ENCODE measurements at regions not wholly inside any gene's neighbourhood (a gene's known extent, or its start where the extent isn't known, plus 50 kb on each side); places are given as distances from the start of the nearest gene placed in this dataset.
A peak's percentile ranks its signal among the peaks of the same experiment; 100 is the strongest.

- ATAC-seq (ENCODE audit: low read depth) (no peak), DNase-seq (no peak)
- H3K4me1 Mint-ChIP-seq: peaks cover 7% of the 10 kb centered on the region
- H3K36me3 Mint-ChIP-seq: no peaks in the 10 kb centered on the region
- no peak overlapping the region for H3K4me3 Mint-ChIP-seq
- H3K27ac Mint-ChIP-seq: no peak overlapping the region
- H3K9me3 Mint-ChIP-seq: peaks cover 2% of the 10 kb centered on the region
- H3K27me3 Mint-ChIP-seq: no peaks in the 10 kb centered on the region
- POLR2A ChIA-PET: no interaction called here
Measured at GRCh38 chr10:78318305-78318704, 284.6 kb downstream of the RPS24 start.

GRCh38 chr10:78319371-78319770, 285.7 kb downstream of the RPS24 start:
- Mint-ChIP-seq H3K36me3 (no peaks in the 10 kb centered on the region), H3K27me3 (no peaks in the 10 kb centered on the region), H3K27ac (no peak overlapping the region), H3K4me3 (no peak overlapping the region), H3K4me1 (peaks cover 9% of the 10 kb centered on the region), H3K9me3 (peaks cover 2% of the 10 kb centered on the region)
- ATAC-seq (ENCODE audit: low read depth): no peak
- POLR2A ChIA-PET: no interaction called here
- DNase-seq: no peak

GRCh38 chr10:78319841-78320240, 286.2 kb downstream of the RPS24 start:
- Mint-ChIP-seq H3K36me3 (no peaks in the 10 kb centered on the region), H3K4me3 (no peak overlapping the region), H3K27me3 (peaks cover under 1% of the 10 kb centered on the region), H3K4me1 (peaks cover 9% of the 10 kb centered on the region), H3K27ac (peak overlapping the region; percentile 72), H3K9me3 (peaks cover 7% of the 10 kb centered on the region)
- no peak for ATAC-seq (ENCODE audit: low read depth)
- no peak for DNase-seq
- POLR2A ChIA-PET: no interaction called here

GRCh38 chr10:78320506-78320905, 286.8 kb downstream of the RPS24 start:
- Mint-ChIP-seq H3K27me3 (peaks cover 4% of the 10 kb centered on the region), H3K27ac (peak overlapping the region; percentile 72), H3K9me3 (peaks cover 11% of the 10 kb centered on the region), H3K4me1 (peaks cover 9% of the 10 kb centered on the region), H3K36me3 (no peaks in the 10 kb centered on the region), H3K4me3 (no peak overlapping the region)
- ATAC-seq (ENCODE audit: low read depth): peak; percentile 54
- DNase-seq: no peak
- POLR2A ChIA-PET: no interaction called here

- Mint-ChIP-seq H3K4me3 (no peak overlapping the region), H3K9me3 (peaks cover 11% of the 10 kb centered on the region)
Measured at GRCh38 chr10:78321000-78321399, 287.3 kb downstream of the RPS24 start.

GRCh38 chr10:78321500-78321899, 287.8 kb downstream of the RPS24 start:
- DNase-seq (no peak), ATAC-seq (ENCODE audit: low read depth) (no peak)
- H3K27me3 Mint-ChIP-seq: peaks cover 5% of the 10 kb centered on the region
- H3K4me3 Mint-ChIP-seq: no peak overlapping the region
- POLR2A ChIA-PET: no interaction called here
- no peak overlapping the region for H3K27ac Mint-ChIP-seq
- peaks cover 3% of the 10 kb centered on the region for H3K36me3 Mint-ChIP-seq
- peaks cover 14% of the 10 kb centered on the region for H3K9me3 Mint-ChIP-seq
- H3K4me1 Mint-ChIP-seq: peaks cover 9% of the 10 kb centered on the region

More at GRCh38 chr10:78321000-78321399, 287.3 kb downstream of the RPS24 start:
- POLR2A ChIA-PET: no interaction called here
- H3K27me3 Mint-ChIP-seq: peaks cover 4% of the 10 kb centered on the region
- H3K27ac Mint-ChIP-seq: no peak overlapping the region
- ATAC-seq (ENCODE audit: low read depth) (no peak), DNase-seq (no peak)
- H3K4me1 Mint-ChIP-seq: peaks cover 9% of the 10 kb centered on the region
- no peaks in the 10 kb centered on the region for H3K36me3 Mint-ChIP-seq

- ATAC-seq (ENCODE audit: low read depth): no peak
- H3K4me1 Mint-ChIP-seq: peaks cover 6% of the 10 kb centered on the region
- no peak overlapping the region for H3K4me3 Mint-ChIP-seq
- H3K27me3 Mint-ChIP-seq: peaks cover 18% of the 10 kb centered on the region
- no peak for DNase-seq
- H3K9me3 Mint-ChIP-seq: peaks cover 25% of the 10 kb centered on the region
- POLR2A ChIA-PET: no interaction called here
- H3K36me3 Mint-ChIP-seq: peaks cover 5% of the 10 kb centered on the region
- no peak overlapping the region for H3K27ac Mint-ChIP-seq
Measured at GRCh38 chr10:78326372-78326771, 292.7 kb downstream of the RPS24 start.

- Mint-ChIP-seq H3K9me3 (peaks cover 25% of the 10 kb centered on the region), H3K4me3 (no peak overlapping the region), H3K27me3 (peaks cover 18% of the 10 kb centered on the region), H3K27ac (no peak overlapping the region), H3K4me1 (peaks cover 5% of the 10 kb centered on the region), H3K36me3 (peaks cover 5% of the 10 kb centered on the region)
- ATAC-seq (ENCODE audit: low read depth) (no peak), DNase-seq (no peak)
- POLR2A ChIA-PET: interaction anchor here (1.0 kb wide), 1 partner anchor 9 kb away, joined by 3 read pairs; no protein-coding TSS in a partner anchor
Measured at GRCh38 chr10:78327778-78328591, 294.3 kb downstream of the RPS24 start.

GRCh38 chr10:78328592-78329404, 295.1 kb downstream of the RPS24 start:
- Mint-ChIP-seq H3K27ac (no peak overlapping the region), H3K9me3 (peaks cover 25% of the 10 kb centered on the region), H3K4me1 (no peaks in the 10 kb centered on the region), H3K4me3 (no peak overlapping the region), H3K27me3 (peaks cover 18% of the 10 kb centered on the region), H3K36me3 (peaks cover 5% of the 10 kb centered on the region)
- DNase-seq (no peak), ATAC-seq (ENCODE audit: low read depth) (no peak)
- POLR2A ChIA-PET: interaction anchor here (1.0 kb wide), 1 partner anchor 8 kb away, joined by 3 read pairs; no protein-coding TSS in a partner anchor

- H3K4me3 Mint-ChIP-seq: no peak overlapping the region
- H3K27ac Mint-ChIP-seq: no peak overlapping the region
- no peak for DNase-seq
- no peak for ATAC-seq (ENCODE audit: low read depth)
- POLR2A ChIA-PET: no interaction called here
- H3K36me3 Mint-ChIP-seq: peaks cover 5% of the 10 kb centered on the region
- H3K4me1 Mint-ChIP-seq: no peaks in the 10 kb centered on the region
- peaks cover 17% of the 10 kb centered on the region for H3K9me3 Mint-ChIP-seq
- peaks cover 14% of the 10 kb centered on the region for H3K27me3 Mint-ChIP-seq
Measured at GRCh38 chr10:78330884-78331283, 297.2 kb downstream of the RPS24 start.

- H3K27ac Mint-ChIP-seq: no peak overlapping the region
- no peak for DNase-seq
- H3K4me3 Mint-ChIP-seq: no peak overlapping the region
- ATAC-seq (ENCODE audit: low read depth): no peak
- H3K4me1 Mint-ChIP-seq: no peaks in the 10 kb centered on the region
- peaks cover 13% of the 10 kb centered on the region for H3K27me3 Mint-ChIP-seq
- peaks cover 3% of the 10 kb centered on the region for H3K36me3 Mint-ChIP-seq
- POLR2A ChIA-PET: no interaction called here
- H3K9me3 Mint-ChIP-seq: peaks cover 14% of the 10 kb centered on the region
Measured at GRCh38 chr10:78331391-78331922, 297.8 kb downstream of the RPS24 start.

- no peak for ATAC-seq (ENCODE audit: low read depth)
- Mint-ChIP-seq H3K4me3 (no peak overlapping the region), H3K27ac (no peak overlapping the region), H3K27me3 (peaks cover 11% of the 10 kb centered on the region), H3K9me3 (peaks cover 12% of the 10 kb centered on the region), H3K4me1 (no peaks in the 10 kb centered on the region), H3K36me3 (no peaks in the 10 kb centered on the region)
- POLR2A ChIA-PET: no interaction called here
- no peak for DNase-seq
Measured at GRCh38 chr10:78332012-78332411, 298.3 kb downstream of the RPS24 start.

- peaks cover 8% of the 10 kb centered on the region for H3K9me3 Mint-ChIP-seq
- H3K4me1 Mint-ChIP-seq: no peaks in the 10 kb centered on the region
- DNase-seq (no peak), ATAC-seq (ENCODE audit: low read depth) (no peak)
- no peak overlapping the region for H3K27ac Mint-ChIP-seq
- POLR2A ChIA-PET: no interaction called here
- peaks cover 11% of the 10 kb centered on the region for H3K27me3 Mint-ChIP-seq
- no peak overlapping the region for H3K4me3 Mint-ChIP-seq
- no peaks in the 10 kb centered on the region for H3K36me3 Mint-ChIP-seq
Measured at GRCh38 chr10:78332657-78333056, 299.0 kb downstream of the RPS24 start.
